GM19467 (cell line): ENCODE measurements at regions not wholly inside any gene's neighbourhood (a gene's known extent, or its start where the extent isn't known, plus 50 kb on each side); places are given as distances from the start of the nearest gene placed in this dataset.

Source experiments
- ATAC-seq: cut with Tn5 transposase; IDR thresholded peaks from one replicate; pipeline ENCODE4 v1.9.1; 2021; ENCODE audit warnings: mild to moderate bottlenecking, moderate library complexity; ENCODE audit not compliant: unreplicated experiment

- no peak for ATAC-seq
These were observed 293.3 kb downstream of the BRD1 start for GRCh38 chr22:49534386-49534785.

DNA sequence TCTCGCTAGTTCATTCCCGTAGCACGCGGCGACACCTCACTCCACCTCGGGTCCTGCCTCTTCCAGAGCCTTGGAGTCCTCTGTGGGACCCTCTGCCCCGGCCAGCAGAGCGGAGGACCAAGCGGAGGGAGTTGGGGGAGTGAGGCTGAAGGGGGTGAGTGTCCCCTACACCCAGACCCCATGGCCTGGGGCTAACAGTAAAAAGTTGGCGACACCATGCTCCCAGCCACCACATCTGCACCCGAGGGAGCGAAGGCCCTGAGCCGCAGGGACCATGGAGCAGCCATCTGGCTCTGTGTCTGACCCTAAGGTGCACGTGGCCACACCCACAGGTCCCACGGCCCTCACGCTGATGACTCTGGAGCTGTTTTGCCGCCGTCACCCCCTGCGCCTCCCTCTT, 293.8 kb downstream of the BRD1 start:
- no peak for ATAC-seq

DNA sequence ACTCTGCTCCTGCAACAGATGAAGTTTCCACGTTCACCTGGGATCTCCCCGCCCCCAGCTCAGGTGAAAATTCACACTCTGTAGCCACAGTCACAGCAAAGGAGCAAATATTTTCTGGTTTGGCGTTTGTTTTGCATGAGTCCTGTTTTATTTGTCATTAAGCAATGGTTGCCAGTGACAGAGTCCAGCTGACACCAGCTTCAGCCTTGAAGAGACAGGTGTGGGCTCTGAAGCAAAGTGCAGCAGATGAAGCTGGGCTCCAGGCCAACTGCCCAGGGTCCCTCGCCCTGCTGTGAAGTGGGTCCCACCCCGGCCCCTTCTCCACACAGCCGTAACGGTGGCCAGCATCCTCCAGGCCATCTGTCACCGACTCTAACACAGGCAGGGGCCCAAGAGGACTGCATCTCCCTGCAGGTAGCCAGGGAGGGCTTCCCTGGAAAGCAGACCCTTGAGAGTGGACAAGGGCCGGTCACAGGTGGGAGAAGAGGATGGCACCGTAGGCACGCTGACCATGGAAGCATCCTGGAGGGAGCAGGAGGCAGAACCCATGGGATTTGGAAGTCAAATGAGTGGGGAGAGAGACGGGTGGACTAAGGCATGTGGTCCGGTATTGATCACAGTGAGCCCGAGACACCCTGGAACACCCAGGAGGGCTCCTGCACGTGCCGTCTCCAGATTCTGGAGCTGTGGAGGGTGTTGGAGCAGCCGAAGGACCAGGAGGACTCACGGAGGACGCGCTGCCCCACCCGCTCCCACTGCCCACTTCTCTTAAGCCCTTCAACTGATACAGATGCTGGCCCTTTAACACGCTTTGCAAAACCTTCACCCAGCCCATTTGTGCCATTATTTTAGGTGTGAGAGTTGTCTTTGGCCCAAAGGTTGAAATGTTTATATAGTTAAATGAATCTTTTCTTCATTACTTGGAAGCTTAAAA, 294.5 kb downstream of the BRD1 start:
- ATAC-seq, result no peak

GRCh38 chr22:49531368-49531791, 296.3 kb downstream of the BRD1 start:
- no peak for ATAC-seq

- no peak for ATAC-seq
These were observed 296.9 kb downstream of the BRD1 start for GRCh38 chr22:49530671-49531367.

DNA sequence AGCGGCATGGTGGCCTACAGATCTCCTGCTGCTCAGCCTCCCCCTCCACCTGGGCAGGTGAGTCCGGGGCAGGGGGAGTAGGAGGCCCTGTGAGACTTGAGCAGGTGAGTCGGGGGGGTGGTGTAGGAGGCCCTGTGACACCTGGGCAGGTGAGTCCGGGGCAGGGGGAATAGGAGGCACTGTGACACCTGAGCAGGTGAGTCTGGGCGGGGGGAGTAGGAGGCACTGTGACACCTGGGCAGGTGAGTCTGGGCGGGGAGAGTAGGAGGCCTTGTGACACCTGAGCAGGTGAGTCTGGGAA, 299.3 kb downstream of the BRD1 start:
- no peak for ATAC-seq

DNA sequence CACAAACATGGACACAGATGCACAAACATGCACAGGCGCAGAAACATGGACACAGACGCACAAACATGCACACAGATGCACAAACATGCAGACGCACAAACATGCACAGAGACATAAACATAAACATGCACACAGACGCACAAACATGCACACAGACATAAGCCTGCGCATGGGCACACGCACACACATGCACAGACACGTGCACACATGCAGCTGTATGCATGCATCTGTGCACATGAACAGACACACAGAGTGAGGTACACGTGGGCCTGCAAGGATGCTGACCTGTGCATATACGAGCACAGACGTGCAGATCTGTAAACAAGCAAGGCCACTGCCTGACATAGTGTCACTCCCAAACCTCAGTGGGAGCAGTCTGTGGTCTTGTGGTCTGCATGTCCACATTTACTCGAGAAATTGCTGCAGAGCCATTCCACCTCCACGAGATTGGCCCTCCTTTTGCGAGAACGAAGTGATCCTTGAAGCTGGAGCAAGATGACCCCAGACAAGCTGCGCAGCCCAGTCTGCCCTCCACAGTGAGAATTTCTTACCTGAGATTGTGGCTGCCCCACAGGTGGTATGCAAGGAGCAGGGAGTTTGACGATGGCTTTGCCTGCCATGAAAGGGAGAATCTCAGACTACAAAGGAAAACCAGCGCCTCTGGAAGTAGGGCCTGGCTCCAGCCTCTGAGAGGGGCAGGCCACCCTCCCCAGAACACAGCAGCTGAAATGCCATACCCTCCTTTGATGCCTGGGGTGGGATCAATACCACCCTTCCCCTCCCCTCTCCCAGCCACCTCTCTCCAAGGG, 299.9 kb downstream of the BRD1 start:
- ATAC-seq, result no peak

- no peak for ATAC-seq
These were observed 301.7 kb downstream of the BRD1 start for GRCh38 chr22:49525801-49526535.

GRCh38 chr22:49525360-49525759, 302.3 kb downstream of the BRD1 start:
- no peak for ATAC-seq

DNA sequence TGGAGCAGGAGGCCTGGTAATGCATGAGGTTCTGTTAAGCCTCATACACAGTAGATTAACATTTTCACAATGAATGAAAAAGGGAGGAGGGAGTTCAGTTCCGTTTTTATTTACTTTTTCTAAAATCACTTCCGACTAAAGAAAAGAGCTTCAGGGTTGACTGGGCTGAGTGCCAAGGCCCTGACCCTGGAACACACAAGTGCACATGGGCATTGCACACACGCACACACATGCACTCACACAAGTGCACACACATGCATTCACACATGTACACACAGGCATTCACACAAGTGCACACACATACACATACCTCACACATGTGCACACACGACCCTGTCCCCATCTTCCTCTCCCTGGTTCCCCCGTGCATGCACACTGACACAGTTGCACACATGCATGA, 303.3 kb downstream of the BRD1 start:
- no peak for ATAC-seq

DNA sequence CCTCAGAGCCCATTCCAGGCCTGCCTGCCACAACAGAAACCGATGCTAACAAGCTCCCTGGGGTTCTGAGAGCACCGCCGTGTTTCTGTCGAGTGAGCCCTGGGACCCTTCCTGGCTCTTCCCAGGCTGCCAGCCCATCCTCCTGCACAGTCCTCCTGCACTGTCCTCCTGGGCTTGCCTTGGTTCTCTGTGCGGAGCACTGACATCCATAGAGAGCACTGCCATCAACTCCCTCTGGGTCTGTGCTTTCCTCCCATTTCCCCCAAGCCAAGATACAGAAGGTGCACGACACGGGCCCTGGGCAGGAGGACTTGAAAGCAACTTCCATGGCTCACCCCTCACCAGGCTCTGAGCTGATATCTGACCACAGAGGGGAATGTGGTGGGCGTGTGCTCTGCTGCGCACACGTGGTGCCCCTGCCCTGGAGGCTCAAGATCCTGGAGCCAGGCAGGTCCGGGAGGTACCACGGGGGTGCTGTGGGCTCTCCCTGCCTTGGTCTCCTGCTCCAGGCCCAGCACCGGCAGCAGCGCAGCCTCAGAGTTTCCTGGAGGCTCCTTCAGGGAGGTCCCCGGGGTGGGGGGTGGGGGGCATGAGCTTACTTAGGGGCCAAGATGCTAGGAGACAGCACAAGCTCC, 304.2 kb downstream of the BRD1 start:
- ATAC-seq, result no peak

- ATAC-seq, result no peak
These were observed 304.9 kb downstream of the BRD1 start for GRCh38 chr22:49522582-49523373.

DNA sequence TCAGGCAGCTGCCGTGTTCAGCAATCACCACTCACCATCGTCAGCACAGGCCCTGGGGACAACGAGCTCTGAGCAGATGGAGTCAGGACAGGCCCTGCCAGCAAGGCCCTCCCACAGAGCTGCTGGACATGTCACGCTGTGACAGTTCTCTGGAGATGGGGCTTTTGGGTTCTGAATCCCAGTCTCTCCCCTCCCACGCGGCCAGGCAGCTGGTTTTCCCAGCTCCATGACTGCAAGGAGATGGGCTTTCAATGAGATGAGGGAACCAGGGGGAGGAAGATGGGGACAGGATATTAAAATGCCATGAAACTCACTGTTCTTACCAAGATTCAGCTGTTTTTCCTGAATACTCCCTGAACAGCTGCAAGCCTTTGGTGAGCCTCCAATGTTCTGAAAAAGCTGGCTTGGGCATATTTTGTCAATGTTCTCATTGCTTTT, 305.9 kb downstream of the BRD1 start:
- ATAC-seq, result no peak

DNA sequence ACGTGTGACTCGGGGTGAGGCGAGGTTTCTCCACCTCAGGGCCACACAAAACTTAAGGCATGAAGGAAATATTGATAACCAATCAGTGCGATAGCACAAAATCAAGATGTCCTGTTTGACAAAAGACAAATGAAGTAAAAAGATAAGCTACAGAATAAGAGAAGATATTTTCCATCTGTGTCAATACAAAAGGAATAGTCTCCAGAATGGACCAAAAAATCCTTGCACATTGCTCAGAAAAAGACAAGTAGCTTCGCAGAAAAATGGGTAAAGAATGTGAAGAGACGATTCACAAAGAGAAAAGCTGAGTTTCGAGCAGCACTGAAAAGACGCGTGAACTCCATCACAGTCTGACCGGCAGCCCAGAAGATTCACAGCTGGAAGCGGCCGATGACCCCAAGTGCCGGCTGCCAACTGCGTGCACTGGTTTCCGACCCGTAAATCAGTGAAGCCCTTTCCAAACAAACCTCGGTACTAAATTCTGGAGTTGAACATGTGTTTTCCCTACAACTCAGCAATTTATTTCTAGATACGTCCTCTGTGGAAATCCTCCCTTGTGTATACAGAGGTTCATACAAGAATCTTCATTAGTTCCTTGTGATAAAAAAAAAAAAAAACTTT, 308.4 kb downstream of the BRD1 start:
- no peak for ATAC-seq

DNA sequence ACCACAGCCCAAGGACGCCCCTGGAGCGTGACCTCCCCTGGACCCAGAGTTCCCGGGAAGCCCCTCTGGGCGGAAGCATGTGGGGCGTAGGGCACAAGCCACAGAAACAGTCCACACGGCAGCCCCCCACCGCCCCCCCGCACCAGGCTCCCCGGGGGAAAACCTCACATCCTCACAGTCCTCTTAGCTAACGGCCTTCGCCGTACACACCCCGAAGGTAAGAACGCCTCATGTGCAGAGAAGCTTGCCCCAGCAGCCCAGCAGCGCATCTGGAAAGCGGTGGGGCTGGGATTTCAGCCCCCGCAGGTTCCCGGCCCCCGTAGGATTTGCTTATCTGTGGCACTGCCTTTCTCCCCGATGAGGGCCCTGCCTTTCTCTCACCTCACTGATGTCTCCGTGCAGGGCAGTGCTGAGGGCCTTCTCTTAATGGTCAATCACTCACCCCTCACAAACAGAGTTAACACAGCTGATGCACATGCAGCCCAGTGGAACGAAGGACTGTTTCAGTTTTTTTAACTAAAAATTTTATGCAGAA, 309.2 kb downstream of the BRD1 start:
- ATAC-seq, result no peak

DNA sequence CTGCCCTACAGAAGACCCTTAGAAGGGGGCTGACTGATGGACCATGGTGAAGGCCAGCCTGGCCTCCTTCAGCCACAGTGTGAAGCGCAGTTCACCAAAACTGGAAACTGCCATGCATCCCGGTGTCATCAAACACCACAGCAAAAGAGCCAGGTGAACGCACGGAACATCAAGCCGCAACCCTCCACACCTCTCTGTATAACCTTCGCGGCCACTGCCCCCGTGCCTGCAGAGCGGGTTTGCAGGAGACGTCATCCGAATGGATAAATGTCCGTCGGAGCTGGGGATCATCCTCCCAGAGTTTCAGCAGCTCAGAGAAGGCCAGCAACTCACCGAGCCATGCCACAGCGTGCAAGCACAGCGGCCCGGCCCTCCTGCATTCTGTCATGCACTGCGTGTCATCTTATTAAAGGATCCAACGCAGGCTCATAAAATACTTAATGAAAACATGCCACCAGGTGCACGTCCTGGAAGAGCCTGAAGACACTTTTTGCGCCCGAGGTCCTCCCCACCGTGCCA, 309.9 kb downstream of the BRD1 start:
- no peak for ATAC-seq

DNA sequence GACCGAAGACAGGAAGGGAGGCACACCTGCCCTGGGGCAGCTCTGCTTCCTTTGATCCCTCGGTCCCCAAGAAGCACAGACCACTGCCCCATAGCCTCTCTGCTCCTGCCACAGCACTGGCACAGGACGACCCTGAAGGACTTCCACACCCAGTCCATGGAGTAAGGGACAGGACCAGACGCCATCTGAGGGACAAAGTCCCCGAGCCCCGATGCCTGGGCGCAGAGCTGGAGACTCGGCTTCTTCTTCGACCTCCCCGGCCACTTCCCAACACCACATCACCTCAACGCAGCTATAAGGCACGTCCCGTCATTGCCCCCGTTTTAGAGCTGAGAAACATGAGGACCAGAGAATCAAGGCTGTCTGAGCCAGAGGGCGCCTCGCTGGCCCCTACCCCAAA, 310.5 kb downstream of the BRD1 start:
- no peak for ATAC-seq

- no peak for ATAC-seq
These were observed 312.2 kb downstream of the BRD1 start for GRCh38 chr22:49515475-49515874.

- ATAC-seq, result no peak
These were observed 313.0 kb downstream of the BRD1 start for GRCh38 chr22:49514641-49515040.
